Cardiac muscle cell (in vitro differentiated cells and primary cell): ENCODE measurements at regions not wholly inside any gene's neighbourhood (a gene's known extent, or its start where the extent isn't known, plus 50 kb on each side); places are given as distances from the start of the nearest gene placed in this dataset.

Experiments used
- DNase-seq, 2 donors: peaks; one replicate each; pipeline versions ENCODE4 v3.0.0 to v3.0.0-alpha.2; 2010 to 2017; ENCODE audit warnings: low read depth in 1 of 2, low spot score in 1 of 2
- H3K27ac ChIP-seq: fragments of 200-600 bp; sonication (generic); 2 replicates; pipeline ENCODE4 v1.5.1; 2016
- H3K27me3 ChIP-seq: fragments of 200-600 bp; sonication (generic); 2 replicates; pipeline ENCODE4 v1.6.0; 2016; ENCODE audit warnings: control low read depth
- H3K36me3 ChIP-seq: fragments of 200-600 bp; sonication (generic); 2 replicates; pipeline ENCODE4 v1.5.1; 2016; ENCODE audit warnings: control low read depth
- H3K4me1 ChIP-seq: fragments of 200-600 bp; sonication (generic); 2 replicates; pipeline ENCODE4 v1.8.1; 2017; ENCODE audit warnings: low read depth, mild to moderate bottlenecking, mixed run types
- H3K4me3 ChIP-seq: fragments of 200-600 bp; sonication (generic); 2 replicates; pipeline ENCODE4 v1.5.1; 2016; ENCODE audit warnings: mild to moderate bottlenecking
- H3K9me3 ChIP-seq: fragments of 200-600 bp; sonication (generic); 2 replicates; pipeline ENCODE4 v1.5.1; 2017; ENCODE audit warnings: low read depth, mild to moderate bottlenecking, control low read depth
- TF ChIP-seq, protein P1 (sequence below): IDR thresholded peaks from 2 replicates; pipeline ENCODE4 v1.5.1; 2012; ENCODE audit warnings: low read depth, mild to moderate bottlenecking, low read length

DNA sequence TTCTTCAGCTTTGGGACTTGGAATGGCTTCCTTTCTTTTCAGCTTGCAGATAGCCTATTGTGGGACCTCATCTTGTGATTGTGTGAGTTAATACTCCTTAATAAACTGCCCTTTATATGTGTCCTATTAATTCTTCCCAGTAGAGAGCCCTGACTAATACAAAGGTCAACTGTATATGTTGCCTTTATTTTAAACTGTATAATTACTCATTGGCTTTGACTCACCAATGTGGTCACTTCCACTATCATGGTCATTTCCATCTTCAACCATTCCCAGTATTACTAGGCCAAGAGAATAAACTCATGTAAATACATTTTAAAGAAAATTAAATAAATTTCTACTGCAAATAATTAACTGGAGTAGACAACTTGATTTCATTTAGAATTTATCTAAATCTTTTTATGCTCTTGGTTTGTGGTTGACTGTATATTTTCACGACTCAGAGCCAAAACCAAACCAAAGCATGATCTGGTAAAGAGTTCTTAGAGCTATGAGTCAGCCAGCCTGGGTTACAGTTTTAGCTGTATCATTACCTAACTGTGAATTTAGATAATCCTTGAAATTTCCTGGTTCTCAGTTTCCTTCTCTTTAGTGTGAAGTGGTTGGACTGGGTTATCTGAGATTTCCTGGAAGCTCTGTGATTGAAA lies 188.4 kb downstream of the PPP1R3A start:
- peak in 1 of 2 donors; percentile 53 for DNase-seq
- H3K9me3 ChIP-seq = no peaks in the 10 kb centered on the region
- no peaks in the 10 kb centered on the region for H3K27me3 ChIP-seq
- no peaks in the 10 kb centered on the region for H3K4me1 ChIP-seq
- no peak overlapping the region for H3K4me3 ChIP-seq
- TF ChIP-seq, protein P1, sequence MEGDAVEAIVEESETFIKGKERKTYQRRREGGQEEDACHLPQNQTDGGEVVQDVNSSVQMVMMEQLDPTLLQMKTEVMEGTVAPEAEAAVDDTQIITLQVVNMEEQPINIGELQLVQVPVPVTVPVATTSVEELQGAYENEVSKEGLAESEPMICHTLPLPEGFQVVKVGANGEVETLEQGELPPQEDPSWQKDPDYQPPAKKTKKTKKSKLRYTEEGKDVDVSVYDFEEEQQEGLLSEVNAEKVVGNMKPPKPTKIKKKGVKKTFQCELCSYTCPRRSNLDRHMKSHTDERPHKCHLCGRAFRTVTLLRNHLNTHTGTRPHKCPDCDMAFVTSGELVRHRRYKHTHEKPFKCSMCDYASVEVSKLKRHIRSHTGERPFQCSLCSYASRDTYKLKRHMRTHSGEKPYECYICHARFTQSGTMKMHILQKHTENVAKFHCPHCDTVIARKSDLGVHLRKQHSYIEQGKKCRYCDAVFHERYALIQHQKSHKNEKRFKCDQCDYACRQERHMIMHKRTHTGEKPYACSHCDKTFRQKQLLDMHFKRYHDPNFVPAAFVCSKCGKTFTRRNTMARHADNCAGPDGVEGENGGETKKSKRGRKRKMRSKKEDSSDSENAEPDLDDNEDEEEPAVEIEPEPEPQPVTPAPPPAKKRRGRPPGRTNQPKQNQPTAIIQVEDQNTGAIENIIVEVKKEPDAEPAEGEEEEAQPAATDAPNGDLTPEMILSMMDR = no peak
- no peaks in the 10 kb centered on the region for H3K36me3 ChIP-seq
- no peak overlapping the region for H3K27ac ChIP-seq

DNA sequence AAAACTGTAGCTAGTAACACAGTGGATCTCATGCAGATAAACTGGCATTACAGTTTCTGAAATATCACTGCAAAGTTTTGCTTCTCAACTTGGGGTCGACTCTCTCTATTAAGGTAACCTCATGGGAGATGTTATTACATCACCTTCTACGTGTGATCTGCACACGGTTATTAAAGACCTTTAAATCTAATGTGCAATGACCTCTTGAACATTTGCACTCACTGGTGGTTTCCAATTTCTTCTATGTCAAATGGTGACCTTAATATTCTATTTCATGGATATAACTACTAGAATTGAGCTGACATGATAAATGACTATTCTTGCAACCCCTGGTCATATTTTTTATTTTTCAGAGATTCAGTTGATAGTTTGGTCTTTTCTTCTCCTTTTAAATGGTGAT lies 191.3 kb downstream of the PPP1R3A start:
- no peak overlapping the region for H3K27ac ChIP-seq
- TF ChIP-seq, protein P1 = no peak
- no peaks in the 10 kb centered on the region for H3K4me1 ChIP-seq
- H3K27me3 ChIP-seq = no peaks in the 10 kb centered on the region
- no peak overlapping the region for H3K4me3 ChIP-seq
- H3K36me3 ChIP-seq = no peaks in the 10 kb centered on the region
- no peak for DNase-seq
- H3K9me3 ChIP-seq = no peaks in the 10 kb centered on the region

DNA sequence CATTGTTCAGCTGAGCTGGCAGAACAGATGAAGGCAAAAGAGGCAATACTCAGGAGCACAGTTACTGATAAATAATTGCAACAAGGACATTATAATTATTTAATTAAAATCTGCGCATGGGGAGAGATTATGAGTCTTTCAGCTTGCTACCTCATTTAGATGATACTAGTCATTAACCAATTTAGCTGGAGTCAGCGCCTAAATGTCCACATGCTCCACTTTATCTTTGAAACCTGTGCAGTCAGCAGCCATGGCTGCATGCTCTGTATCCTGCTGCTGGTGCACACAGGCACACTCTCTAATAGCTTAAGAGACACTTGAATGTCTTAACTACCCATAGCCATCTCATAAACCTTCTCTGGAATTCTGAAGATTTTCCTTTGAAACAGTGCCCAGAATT lies 196.8 kb downstream of the PPP1R3A start:
- H3K4me1 ChIP-seq = no peaks in the 10 kb centered on the region
- TF ChIP-seq, protein P1 = no peak
- no peaks in the 10 kb centered on the region for H3K9me3 ChIP-seq
- H3K27me3 ChIP-seq = no peaks in the 10 kb centered on the region
- H3K27ac ChIP-seq = no peak overlapping the region
- no peaks in the 10 kb centered on the region for H3K36me3 ChIP-seq
- H3K4me3 ChIP-seq = no peak overlapping the region
- DNase-seq = no peak

DNA sequence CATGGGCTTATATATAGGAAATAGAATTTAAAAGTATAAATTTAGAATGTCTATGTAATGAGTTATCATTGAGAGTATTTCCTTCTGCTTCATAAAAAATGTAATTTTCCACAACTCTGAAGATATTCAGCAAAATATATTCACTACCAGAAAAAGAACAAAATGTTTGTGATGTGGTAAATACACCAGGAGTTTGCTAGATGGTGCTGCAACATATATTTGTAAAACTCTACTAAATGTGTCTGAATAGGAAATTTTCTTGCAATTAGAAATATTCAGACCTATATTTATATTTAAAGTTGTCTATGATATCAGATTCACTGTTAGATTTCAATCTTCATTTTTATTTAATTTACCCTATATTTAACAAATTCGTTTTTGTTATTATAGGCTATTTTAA lies 201.1 kb downstream of the PPP1R3A start:
- Histone ChIP-seq H3K4me1 (peaks cover 10% of the 10 kb centered on the region), H3K27me3 (no peaks in the 10 kb centered on the region), H3K36me3 (no peaks in the 10 kb centered on the region), H3K27ac (no peak overlapping the region), H3K9me3 (no peaks in the 10 kb centered on the region), H3K4me3 (no peak overlapping the region)
- TF ChIP-seq, protein P1 = no peak
- DNase-seq = no peak

DNA sequence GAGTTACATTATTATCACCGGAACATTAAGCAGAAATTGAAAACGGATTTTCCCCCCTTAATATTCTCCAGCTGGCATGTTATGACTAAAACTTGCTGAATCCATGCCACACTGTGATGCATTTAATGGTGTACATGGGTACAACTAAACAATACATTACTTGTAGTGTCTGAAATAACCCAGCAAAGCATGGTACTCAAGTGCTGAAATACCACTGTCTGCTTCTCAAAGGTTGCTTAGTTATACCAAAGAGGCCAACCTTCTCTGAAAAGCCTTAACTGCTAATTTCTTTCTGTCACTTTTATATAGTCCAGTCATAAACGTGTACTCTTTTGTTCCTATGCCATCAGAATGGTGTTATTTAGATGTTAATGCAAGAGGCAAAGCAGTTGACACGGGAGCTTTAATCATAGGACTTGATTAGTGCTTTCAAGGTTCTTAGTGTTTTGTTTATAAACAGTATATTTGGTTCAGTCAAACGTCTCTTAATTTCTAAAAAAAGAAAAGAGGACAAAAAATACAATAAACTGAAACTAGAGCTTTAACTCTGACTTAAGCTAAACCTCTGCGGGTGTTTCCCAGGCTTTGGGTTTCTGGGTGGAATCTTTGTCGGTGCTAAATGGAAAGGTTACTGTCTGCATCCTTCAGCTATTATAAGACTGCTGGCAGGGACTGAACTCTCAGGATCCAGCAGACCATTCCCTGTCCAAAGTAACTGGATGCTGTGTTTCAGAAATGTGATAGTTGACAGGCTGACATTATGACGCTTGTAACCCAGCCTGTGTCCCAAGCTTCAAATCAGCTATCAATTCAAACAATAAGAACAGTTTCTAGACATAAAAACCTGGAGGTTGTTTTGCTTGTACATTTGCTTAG lies 202.6 kb downstream of the PPP1R3A start:
- no peaks in the 10 kb centered on the region for H3K36me3 ChIP-seq
- TF ChIP-seq, protein P1 = no peak
- H3K27ac ChIP-seq = no peak overlapping the region
- DNase-seq = peak in 1 of 2 donors; percentile 27
- H3K9me3 ChIP-seq = no peaks in the 10 kb centered on the region
- no peak overlapping the region for H3K4me3 ChIP-seq
- H3K4me1 ChIP-seq = peaks cover 10% of the 10 kb centered on the region
- H3K27me3 ChIP-seq = no peaks in the 10 kb centered on the region
